Choroid plexus epithelial cell (primary cell): ENCODE measurements at regions not wholly inside any gene's neighbourhood (a gene's known extent, or its start where the extent isn't known, plus 50 kb on each side); places are given as distances from the start of the nearest gene placed in this dataset.

Experiments
- DNase-seq: peaks from one replicate; pipeline ENCODE4 v3.0.0-alpha.2; 2010; ENCODE audit warnings: low read depth
- H3K4me3 ChIP-seq: 2 replicates; pipeline ENCODE4 v1.5.1; 2011; ENCODE audit warnings: low read depth, mild to moderate bottlenecking, control low read depth, low read length, moderate library complexity
- TF ChIP-seq, protein P1 (sequence below): conservative IDR thresholded peaks from 2 replicates; pipeline ENCODE4 v1.5.1; 2011; ENCODE audit warnings: low read depth, mild to moderate bottlenecking, control low read depth, inconsistent platforms, low read length, moderate library complexity

DNA sequence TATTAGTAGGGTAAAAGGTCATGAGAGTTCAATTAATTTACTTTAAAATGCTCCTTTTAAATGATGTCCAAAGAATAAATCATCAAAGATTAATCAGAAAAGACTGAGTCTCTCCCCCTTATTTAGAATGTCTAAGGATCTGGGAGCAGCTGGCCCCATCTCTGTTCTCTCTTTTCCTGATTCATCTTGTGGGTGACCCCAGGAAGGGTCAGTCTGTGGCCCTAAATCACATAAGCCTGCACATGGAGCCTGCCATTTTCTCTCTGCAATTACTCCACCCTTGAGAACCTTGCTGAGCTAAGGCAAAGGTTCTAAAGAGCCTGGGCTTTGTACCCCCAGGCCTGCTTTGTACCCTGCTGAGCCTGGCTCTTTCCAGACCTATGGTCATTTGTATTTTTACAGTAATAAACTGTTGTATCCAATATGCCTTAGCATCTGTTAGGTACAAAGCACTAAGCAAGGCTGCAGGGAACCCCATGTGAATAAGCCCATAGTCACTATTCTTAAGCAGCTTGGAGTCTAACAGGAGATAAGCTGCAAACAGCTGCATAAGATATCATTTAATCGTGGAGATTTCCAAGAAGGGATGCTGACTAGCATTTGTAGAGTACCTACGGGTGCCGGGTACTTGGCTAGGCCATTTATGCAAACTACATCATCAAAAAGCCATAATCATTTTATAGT is 431.0 kb upstream of the MARCKS start:
- DNase-seq = no peak
- TF ChIP-seq, protein P1, sequence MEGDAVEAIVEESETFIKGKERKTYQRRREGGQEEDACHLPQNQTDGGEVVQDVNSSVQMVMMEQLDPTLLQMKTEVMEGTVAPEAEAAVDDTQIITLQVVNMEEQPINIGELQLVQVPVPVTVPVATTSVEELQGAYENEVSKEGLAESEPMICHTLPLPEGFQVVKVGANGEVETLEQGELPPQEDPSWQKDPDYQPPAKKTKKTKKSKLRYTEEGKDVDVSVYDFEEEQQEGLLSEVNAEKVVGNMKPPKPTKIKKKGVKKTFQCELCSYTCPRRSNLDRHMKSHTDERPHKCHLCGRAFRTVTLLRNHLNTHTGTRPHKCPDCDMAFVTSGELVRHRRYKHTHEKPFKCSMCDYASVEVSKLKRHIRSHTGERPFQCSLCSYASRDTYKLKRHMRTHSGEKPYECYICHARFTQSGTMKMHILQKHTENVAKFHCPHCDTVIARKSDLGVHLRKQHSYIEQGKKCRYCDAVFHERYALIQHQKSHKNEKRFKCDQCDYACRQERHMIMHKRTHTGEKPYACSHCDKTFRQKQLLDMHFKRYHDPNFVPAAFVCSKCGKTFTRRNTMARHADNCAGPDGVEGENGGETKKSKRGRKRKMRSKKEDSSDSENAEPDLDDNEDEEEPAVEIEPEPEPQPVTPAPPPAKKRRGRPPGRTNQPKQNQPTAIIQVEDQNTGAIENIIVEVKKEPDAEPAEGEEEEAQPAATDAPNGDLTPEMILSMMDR = no peak
- no peak overlapping the region for H3K4me3 ChIP-seq

GRCh38 chr6:113427617-113428016 is 429.5 kb upstream of the MARCKS start:
- DNase-seq = no peak
- H3K4me3 ChIP-seq = no peak overlapping the region
- TF ChIP-seq, protein P1 = no peak

DNA sequence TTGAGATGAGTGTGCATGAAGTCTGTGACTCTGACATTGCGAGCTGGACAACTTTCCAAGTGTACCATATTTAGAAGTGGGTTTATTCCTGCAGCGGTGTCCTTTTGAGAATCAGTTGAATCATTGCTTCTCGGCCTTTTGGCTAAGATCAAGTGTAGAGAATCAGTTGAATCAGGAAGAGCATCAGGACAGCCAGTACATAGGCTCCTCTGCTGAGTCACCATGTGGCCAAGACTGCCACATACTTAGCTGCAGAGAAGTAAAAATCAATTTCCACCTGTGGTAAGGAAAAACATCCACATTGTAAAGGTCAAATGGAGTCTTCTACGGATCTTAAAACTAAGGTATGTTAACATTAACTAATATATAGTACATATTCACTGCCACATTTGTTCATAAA is 428.4 kb upstream of the MARCKS start:
- DNase-seq = peak; percentile 28

DNA sequence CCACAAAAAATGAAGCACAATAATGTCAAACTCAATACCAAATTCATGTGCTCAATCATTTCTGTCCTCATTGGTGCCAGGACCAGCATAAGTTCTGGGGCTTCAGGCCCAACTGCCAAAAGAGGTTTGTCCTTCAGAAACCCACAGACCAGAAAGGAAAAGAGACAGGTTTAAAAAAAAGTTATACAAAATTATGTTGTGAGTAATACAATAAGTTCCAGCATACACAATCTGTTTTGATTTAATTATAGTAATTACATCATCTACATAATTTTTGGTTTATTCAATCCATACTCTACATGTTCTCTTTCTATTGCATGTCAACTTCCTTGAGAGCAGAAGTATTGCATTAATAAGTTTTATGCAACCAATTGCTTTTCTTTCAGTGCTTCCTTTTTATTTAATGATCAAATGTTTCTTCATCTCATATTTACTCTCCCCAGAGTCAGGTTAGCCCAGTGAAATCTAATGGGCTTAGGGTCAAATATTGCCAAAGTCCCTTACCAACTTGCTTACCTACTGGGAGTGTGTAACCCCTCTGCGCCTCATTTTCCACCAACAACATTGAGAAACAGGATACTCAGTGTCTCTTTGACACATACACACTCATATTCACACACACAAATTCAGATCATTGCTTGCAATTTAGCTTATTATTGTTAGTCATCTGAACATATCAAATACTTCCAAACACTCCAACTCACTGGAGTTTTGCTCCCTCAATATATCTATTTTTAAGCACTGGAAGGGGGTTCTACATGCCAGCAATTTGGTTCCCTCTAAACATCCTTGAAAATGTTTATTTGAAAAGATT is 424.4 kb upstream of the MARCKS start:
- DNase-seq = no peak
- TF ChIP-seq, protein P1 = no peak

More for the DNA sequence above, 428.4 kb upstream of the MARCKS start:
- TF ChIP-seq, protein P1 = no peak
- no peak overlapping the region for H3K4me3 ChIP-seq

DNA sequence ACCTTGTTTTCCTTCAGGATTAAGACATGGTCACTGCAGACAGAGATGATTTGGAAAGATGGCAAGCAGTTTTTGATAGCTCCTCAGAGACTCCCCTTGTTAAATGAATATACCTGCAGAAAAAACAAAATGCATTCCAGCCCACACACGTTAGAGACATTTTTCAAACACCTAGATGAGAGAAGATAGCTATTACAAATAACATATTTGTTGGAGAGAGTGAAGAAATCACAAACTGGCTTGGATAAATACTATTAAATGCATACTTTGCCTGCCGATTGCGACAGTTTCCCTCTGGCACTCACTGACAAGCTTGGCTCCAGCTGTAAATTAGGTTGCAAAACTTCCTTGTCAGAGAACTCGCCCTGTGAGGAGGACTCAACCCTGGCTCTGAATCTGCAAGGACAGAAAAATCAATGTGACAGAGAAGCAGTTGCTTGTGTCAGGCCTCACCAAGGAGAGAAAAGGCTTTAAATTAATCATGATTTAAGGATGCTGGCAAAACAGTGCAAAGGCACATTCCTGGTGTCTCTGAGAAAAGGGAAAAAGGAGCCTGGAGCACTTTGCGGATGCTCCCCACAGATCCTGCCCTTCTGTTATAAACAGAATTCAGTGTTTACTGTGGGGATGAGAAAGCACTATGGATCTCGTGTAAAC is 423.7 kb upstream of the MARCKS start:
- no peak overlapping the region for H3K4me3 ChIP-seq
- TF ChIP-seq, protein P1 = no peak
- DNase-seq = peak; percentile 88

More for the DNA sequence above, 424.4 kb upstream of the MARCKS start:
- H3K4me3 ChIP-seq = no peak overlapping the region

GRCh38 chr6:113434641-113435040 is 422.5 kb upstream of the MARCKS start:
- H3K4me3 ChIP-seq = no peak overlapping the region
- TF ChIP-seq, protein P1 = no peak
- DNase-seq = no peak
